ENCODE measurements at regions not wholly inside any gene's neighbourhood (a gene's known extent, or its start where the extent isn't known, plus 50 kb on each side); places are given as distances from the start of the nearest gene placed in this dataset.
A peak's percentile ranks its signal among the peaks of the same experiment; 100 is the strongest.

- H3K27ac ChIP-seq: no peak overlapping the region
- H3K36me3 ChIP-seq: no peaks in the 10 kb centered on the region
- no peak for DNase-seq (ENCODE audit: low spot score)
- H3K4me1 ChIP-seq: no peaks in the 10 kb centered on the region
- TF ChIP-seq, protein P1, sequence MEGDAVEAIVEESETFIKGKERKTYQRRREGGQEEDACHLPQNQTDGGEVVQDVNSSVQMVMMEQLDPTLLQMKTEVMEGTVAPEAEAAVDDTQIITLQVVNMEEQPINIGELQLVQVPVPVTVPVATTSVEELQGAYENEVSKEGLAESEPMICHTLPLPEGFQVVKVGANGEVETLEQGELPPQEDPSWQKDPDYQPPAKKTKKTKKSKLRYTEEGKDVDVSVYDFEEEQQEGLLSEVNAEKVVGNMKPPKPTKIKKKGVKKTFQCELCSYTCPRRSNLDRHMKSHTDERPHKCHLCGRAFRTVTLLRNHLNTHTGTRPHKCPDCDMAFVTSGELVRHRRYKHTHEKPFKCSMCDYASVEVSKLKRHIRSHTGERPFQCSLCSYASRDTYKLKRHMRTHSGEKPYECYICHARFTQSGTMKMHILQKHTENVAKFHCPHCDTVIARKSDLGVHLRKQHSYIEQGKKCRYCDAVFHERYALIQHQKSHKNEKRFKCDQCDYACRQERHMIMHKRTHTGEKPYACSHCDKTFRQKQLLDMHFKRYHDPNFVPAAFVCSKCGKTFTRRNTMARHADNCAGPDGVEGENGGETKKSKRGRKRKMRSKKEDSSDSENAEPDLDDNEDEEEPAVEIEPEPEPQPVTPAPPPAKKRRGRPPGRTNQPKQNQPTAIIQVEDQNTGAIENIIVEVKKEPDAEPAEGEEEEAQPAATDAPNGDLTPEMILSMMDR (IDR thresholded peaks at IDR 0.05): no peak
- H3K27me3 ChIP-seq: no peaks in the 10 kb centered on the region
- no peak overlapping the region for H3K4me3 ChIP-seq
- H3K9me3 ChIP-seq: no peaks in the 10 kb centered on the region
Observed at GRCh38 chr5:122703203-122703602, 71.7 kb upstream of the SNX2 start.

- H3K9me3 ChIP-seq: no peaks in the 10 kb centered on the region
- DNase-seq (ENCODE audit: low spot score): no peak
- no peaks in the 10 kb centered on the region for H3K4me1 ChIP-seq
- no peak overlapping the region for H3K4me3 ChIP-seq
- no peaks in the 10 kb centered on the region for H3K36me3 ChIP-seq
- H3K27me3 ChIP-seq: no peaks in the 10 kb centered on the region
- no peak overlapping the region for H3K27ac ChIP-seq
- TF ChIP-seq, protein P1 (IDR thresholded peaks at IDR 0.05): peak; percentile 67
Observed at GRCh38 chr5:122704247-122705036, 70.4 kb upstream of the SNX2 start.

GRCh38 chr5:122705851-122706250 is 69.0 kb upstream of the SNX2 start:
- TF ChIP-seq, protein P1 (IDR thresholded peaks at IDR 0.05): no peak
- no peak overlapping the region for H3K27ac ChIP-seq
- H3K9me3 ChIP-seq: no peaks in the 10 kb centered on the region

DNA sequence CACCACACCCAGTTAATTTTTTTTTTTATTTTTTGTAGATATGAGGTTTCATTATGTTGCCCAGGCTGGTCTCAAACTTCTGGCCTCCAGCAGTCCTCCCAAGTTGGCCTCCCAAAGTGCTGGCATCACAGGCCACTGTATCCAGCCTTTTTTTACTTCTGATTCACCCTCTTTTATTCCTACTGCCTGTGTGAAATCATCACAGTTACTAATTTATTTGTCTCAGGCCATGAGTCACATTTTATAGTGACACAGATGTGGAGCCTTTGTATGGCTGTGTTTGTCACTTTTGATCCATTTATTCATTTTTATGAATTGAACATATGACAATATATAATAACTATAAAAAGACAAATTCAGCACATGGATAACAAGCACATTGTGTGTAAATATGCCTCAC is 67.1 kb upstream of the SNX2 start:
- no peak for DNase-seq (ENCODE audit: low spot score)
- Histone ChIP-seq H3K27ac (no peak overlapping the region), H3K4me1 (no peaks in the 10 kb centered on the region), H3K9me3 (no peaks in the 10 kb centered on the region), H3K36me3 (no peaks in the 10 kb centered on the region), H3K4me3 (no peak overlapping the region), H3K27me3 (no peaks in the 10 kb centered on the region)
- TF ChIP-seq, protein P1 (IDR thresholded peaks at IDR 0.05): no peak

More at GRCh38 chr5:122705851-122706250, 69.0 kb upstream of the SNX2 start:
- no peak for DNase-seq (ENCODE audit: low spot score)
- Histone ChIP-seq H3K36me3 (no peaks in the 10 kb centered on the region), H3K27me3 (no peaks in the 10 kb centered on the region), H3K4me3 (no peak overlapping the region), H3K4me1 (no peaks in the 10 kb centered on the region)

DNA sequence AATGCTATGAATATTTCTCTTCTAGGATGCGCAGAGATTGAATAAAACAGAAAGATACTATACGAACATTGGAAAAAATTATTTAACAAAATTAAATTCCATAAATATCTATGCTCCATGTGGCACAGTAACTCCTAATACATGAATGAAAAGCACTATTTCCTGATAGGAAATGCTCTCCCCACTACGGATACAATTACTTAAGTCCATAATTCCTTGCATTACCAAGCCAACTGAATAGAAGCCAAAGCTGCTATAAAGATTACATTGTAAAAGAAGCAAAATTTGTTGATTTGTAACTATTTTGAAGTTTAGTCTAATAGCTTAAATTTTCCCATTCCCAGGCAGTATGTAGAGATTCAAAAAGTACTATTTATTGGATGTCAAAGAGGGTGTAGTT is 61.8 kb upstream of the SNX2 start:
- TF ChIP-seq, protein P1 (IDR thresholded peaks at IDR 0.05): no peak
- no peak overlapping the region for H3K27ac ChIP-seq
- H3K4me1 ChIP-seq: no peaks in the 10 kb centered on the region
- no peaks in the 10 kb centered on the region for H3K36me3 ChIP-seq
- no peaks in the 10 kb centered on the region for H3K9me3 ChIP-seq
- DNase-seq (ENCODE audit: low spot score): no peak
- no peak overlapping the region for H3K4me3 ChIP-seq
- H3K27me3 ChIP-seq: no peaks in the 10 kb centered on the region

- H3K4me3 ChIP-seq: no peak overlapping the region
- no peaks in the 10 kb centered on the region for H3K27me3 ChIP-seq
- no peaks in the 10 kb centered on the region for H3K36me3 ChIP-seq
- H3K4me1 ChIP-seq: no peaks in the 10 kb centered on the region
- no peak overlapping the region for H3K27ac ChIP-seq
- no peak for DNase-seq (ENCODE audit: low spot score)
- H3K9me3 ChIP-seq: no peaks in the 10 kb centered on the region
- TF ChIP-seq, protein P1 (IDR thresholded peaks at IDR 0.05): no peak
Observed at GRCh38 chr5:122715095-122715494, 59.8 kb upstream of the SNX2 start.

Data from right atrium auricular region (tissue), 2 donors.